ENCODE measurements at regions not wholly inside any gene's neighbourhood (a gene's known extent, or its start where the extent isn't known, plus 50 kb on each side); places are given as distances from the start of the nearest gene placed in this dataset.

DNA sequence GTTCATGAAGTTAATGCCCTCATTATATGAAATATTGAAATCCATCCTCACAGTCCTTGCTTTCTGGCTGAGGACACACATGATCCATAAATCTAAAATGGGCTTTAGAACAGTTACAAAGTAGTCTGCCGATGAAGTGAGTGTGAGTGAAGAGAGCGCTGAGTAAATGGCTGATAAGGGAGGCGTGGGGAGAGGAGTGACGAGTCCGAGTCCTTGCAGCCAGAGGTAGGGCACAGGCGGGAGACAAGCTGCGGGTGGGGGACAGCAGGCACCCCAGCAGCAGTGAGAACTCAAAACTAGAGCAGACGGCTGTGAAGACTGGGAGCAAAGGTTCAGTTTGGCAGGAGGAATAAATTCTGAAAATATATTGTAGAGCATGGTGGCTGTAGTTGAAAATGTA is 140.1 kb upstream of the ATP2B1 start:
- intact Hi-C loops (cut with micrococcal nuclease): no loop called here
- H3K27me3 Mint-ChIP-seq: no peaks in the 10 kb centered on the region
- no peak overlapping the region for H3K27ac Mint-ChIP-seq
- H3K4me1 Mint-ChIP-seq: peaks cover 1% of the 10 kb centered on the region
- ATAC-seq (ENCODE audit: low read depth): no peak
- CTCF ChIA-PET: interaction anchor here (0.8 kb wide), 1 partner anchor 89 kb away, joined by 3 read pairs; no protein-coding TSS in a partner anchor
- H3K4me3 Mint-ChIP-seq: no peak overlapping the region
- TF ChIP-seq, protein P1, sequence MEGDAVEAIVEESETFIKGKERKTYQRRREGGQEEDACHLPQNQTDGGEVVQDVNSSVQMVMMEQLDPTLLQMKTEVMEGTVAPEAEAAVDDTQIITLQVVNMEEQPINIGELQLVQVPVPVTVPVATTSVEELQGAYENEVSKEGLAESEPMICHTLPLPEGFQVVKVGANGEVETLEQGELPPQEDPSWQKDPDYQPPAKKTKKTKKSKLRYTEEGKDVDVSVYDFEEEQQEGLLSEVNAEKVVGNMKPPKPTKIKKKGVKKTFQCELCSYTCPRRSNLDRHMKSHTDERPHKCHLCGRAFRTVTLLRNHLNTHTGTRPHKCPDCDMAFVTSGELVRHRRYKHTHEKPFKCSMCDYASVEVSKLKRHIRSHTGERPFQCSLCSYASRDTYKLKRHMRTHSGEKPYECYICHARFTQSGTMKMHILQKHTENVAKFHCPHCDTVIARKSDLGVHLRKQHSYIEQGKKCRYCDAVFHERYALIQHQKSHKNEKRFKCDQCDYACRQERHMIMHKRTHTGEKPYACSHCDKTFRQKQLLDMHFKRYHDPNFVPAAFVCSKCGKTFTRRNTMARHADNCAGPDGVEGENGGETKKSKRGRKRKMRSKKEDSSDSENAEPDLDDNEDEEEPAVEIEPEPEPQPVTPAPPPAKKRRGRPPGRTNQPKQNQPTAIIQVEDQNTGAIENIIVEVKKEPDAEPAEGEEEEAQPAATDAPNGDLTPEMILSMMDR (IDR thresholded peaks at IDR 0.05): no peak
- H3K36me3 Mint-ChIP-seq (ENCODE audit: low read depth): no peaks in the 10 kb centered on the region
- H3K9me3 Mint-ChIP-seq: no peaks in the 10 kb centered on the region
- POLR2A ChIA-PET: no interaction called here
- no peak for DNase-seq

DNA sequence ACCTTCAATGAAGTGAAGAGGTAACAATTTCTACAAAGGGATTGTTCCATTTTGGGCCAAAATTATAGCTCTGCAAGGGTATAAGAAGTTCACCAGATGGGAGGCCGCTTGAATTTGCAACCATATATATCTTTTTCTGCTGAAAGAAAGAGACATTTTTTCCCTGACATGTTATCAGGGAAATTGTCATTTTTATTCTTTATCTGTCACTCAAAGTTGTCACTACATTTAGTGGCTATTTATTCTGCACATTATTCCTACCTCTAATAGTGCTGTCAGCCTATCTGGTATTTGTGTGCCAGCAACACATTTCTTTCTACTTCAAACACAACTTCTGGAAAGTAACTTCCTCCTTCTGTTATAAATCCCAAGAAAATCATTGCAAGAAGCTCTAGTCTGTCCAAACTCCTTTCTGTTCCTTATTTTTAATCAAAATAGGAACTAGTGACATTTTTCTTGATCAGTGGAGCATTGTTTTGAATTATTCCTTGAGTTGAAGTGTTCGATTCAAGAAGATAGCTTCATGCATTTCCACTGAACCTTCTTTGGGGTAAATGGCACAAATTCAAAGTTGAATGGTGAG is 137.9 kb upstream of the ATP2B1 start:
- H3K27ac Mint-ChIP-seq: no peak overlapping the region
- CTCF ChIA-PET: no interaction called here
- ATAC-seq (ENCODE audit: low read depth) (no peak), DNase-seq (no peak)
- H3K9me3 Mint-ChIP-seq: no peaks in the 10 kb centered on the region
- H3K4me1 Mint-ChIP-seq: peaks cover 1% of the 10 kb centered on the region
- H3K27me3 Mint-ChIP-seq: no peaks in the 10 kb centered on the region
- no peak overlapping the region for H3K4me3 Mint-ChIP-seq
- no peaks in the 10 kb centered on the region for H3K36me3 Mint-ChIP-seq (ENCODE audit: low read depth)
- intact Hi-C loops (cut with micrococcal nuclease): loop anchor here (2.0 kb wide), 1 partner anchor 16 kb away; no protein-coding TSS in a partner anchor
- TF ChIP-seq, protein P1 (IDR thresholded peaks at IDR 0.05): no peak
- POLR2A ChIA-PET: interaction anchor here (0.7 to 1.2 kb wide), 4 partner anchors 33 to 138 kb away, joined by 3 to 7 read pairs (median 4); partner anchors contain the start of gene ATP2B1

DNA sequence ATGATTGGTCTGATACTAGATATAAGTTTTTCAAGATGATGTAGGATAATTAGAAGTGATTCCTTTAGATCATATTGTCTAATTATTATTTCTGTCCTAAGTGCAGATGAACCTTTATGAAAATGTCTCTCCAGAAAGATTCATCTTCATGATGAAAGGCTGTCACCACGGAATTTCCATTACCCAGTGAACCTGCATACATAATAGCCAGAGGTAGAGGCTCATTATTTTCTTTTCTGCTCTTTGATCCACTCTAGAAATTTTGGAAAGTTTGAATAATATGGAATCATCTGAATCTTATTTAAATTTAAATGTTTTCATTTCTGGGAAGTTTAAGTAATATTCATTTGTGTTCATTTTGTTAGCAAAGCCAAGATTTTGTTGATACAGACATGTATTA is 137.1 kb upstream of the ATP2B1 start:
- Mint-ChIP-seq H3K36me3 (ENCODE audit: low read depth) (no peaks in the 10 kb centered on the region), H3K27me3 (no peaks in the 10 kb centered on the region), H3K9me3 (no peaks in the 10 kb centered on the region), H3K4me3 (no peak overlapping the region), H3K27ac (no peak overlapping the region), H3K4me1 (peaks cover 1% of the 10 kb centered on the region)
- TF ChIP-seq, protein P1 (IDR thresholded peaks at IDR 0.05): no peak
- ATAC-seq (ENCODE audit: low read depth) (no peak), DNase-seq (no peak)
- CTCF ChIA-PET: no interaction called here
- intact Hi-C loops (cut with micrococcal nuclease): loop anchor here (2.0 kb wide), 1 partner anchor 15 kb away; no protein-coding TSS in a partner anchor
- POLR2A ChIA-PET: no interaction called here

DNA sequence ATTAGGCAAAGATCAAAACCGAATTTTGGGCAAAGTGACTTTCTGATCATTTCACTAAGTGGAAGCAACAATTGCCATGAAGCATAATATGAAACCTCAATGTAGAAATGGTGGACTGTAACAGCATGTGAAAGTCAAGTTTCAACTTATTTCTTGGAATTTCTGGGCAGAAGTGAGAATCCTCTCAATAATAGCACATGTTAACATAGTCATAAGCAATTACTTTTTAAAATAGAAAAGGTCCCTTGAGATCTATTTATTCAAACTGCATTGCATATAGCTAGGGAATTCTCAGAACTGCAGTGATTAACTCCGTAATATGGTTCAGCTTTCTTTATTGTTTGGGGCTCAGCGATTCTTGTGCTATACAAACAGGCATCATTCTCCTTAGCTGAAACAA is 136.7 kb upstream of the ATP2B1 start:
- POLR2A ChIA-PET: no interaction called here
- H3K4me3 Mint-ChIP-seq: no peak overlapping the region
- TF ChIP-seq, protein P1 (IDR thresholded peaks at IDR 0.05): no peak

DNA sequence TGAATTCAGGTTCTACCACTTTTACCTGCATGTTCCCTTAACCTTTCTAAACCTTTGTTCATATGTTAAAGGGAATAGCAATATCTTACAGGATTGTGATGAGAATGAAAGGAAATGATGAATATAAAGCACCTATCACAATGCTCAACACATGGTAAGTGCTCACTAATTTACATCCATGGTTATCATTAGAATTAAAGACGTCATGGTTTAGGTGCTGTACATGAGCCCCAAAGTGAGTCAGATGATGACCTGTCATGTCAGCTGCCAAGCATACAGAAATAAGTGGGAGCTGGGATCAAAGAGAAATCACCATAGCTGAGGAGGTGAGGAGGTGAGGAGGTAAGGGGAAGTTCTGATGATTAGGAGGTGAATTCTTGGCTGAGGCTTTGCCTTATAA is 135.9 kb upstream of the ATP2B1 start:
- no peaks in the 10 kb centered on the region for H3K36me3 Mint-ChIP-seq (ENCODE audit: low read depth)
- ATAC-seq (ENCODE audit: low read depth) (no peak), DNase-seq (no peak)
- no peaks in the 10 kb centered on the region for H3K27me3 Mint-ChIP-seq
- POLR2A ChIA-PET: no interaction called here
- intact Hi-C loops (cut with micrococcal nuclease): loop anchor here (1.0 kb wide), 1 partner anchor 9 kb away; no protein-coding TSS in a partner anchor
- H3K9me3 Mint-ChIP-seq: no peaks in the 10 kb centered on the region
- H3K4me1 Mint-ChIP-seq: peaks cover 6% of the 10 kb centered on the region
- no peak overlapping the region for H3K27ac Mint-ChIP-seq
- CTCF ChIA-PET: no interaction called here
- H3K4me3 Mint-ChIP-seq: no peak overlapping the region
- TF ChIP-seq, protein P1 (IDR thresholded peaks at IDR 0.05): no peak

More for the DNA sequence above, 136.7 kb upstream of the ATP2B1 start:
- Mint-ChIP-seq H3K27me3 (no peaks in the 10 kb centered on the region), H3K36me3 (ENCODE audit: low read depth) (no peaks in the 10 kb centered on the region), H3K9me3 (no peaks in the 10 kb centered on the region), H3K4me1 (peaks cover 3% of the 10 kb centered on the region), H3K27ac (no peak overlapping the region)
- intact Hi-C loops (cut with micrococcal nuclease): no loop called here
- ATAC-seq (ENCODE audit: low read depth) (no peak), DNase-seq (no peak)
- CTCF ChIA-PET: no interaction called here

Data from activated B cell treated with CpG ODN at 0.5 μM for 24 hours (primary cell).